Mesendoderm (in vitro differentiated cells): ENCODE measurements at regions not wholly inside any gene's neighbourhood (a gene's known extent, or its start where the extent isn't known, plus 50 kb on each side); places are given as distances from the start of the nearest gene placed in this dataset.

Experiments used
- DNase-seq: peaks from one replicate; pipeline ENCODE4 v3.0.0; 2013
- H2AK5ac ChIP-seq: 2 replicates; pipeline ENCODE4 v1.6.1; 2013; ENCODE audit warnings: low read length, inconsistent platforms
- H2BK120ac ChIP-seq: 2 replicates; pipeline ENCODE4 v1.6.1; 2013; ENCODE audit warnings: low read depth, mild to moderate bottlenecking, low read length, moderate library complexity, mixed read lengths
- H2BK15ac ChIP-seq: replicated peaks from 2 replicates; pipeline ENCODE4 v1.6.1; 2013; ENCODE audit warnings: low read depth, mild to moderate bottlenecking, moderate library complexity
- H2BK5ac ChIP-seq: 2 replicates; pipeline ENCODE4 v1.6.1; 2013; ENCODE audit warnings: low read length, inconsistent platforms
- H3K18ac ChIP-seq: 2 replicates; pipeline ENCODE4 v1.6.1; 2013; ENCODE audit warnings: mild to moderate bottlenecking, low read length, mixed read lengths
- H3K23ac ChIP-seq: one replicate; pipeline ENCODE4 v1.6.1; 2013; ENCODE audit warnings: low read length
- H3K27ac ChIP-seq: 2 replicates; pipeline ENCODE4 v1.5.1; 2013; ENCODE audit warnings: low read depth, mild to moderate bottlenecking, inconsistent platforms, low read length, moderate library complexity
- H3K27me3 ChIP-seq: 2 replicates; pipeline ENCODE4 v1.6.1; 2013; ENCODE audit warnings: low read length, control low read depth, mild to moderate bottlenecking, inconsistent platforms; ENCODE audit not compliant: insufficient read depth, poor library complexity
- H3K36me3 ChIP-seq: 2 replicates; pipeline ENCODE4 v1.6.1; 2013; ENCODE audit warnings: low read length, inconsistent platforms; ENCODE audit not compliant: control insufficient read depth, insufficient read depth
- H3K4ac ChIP-seq: one replicate; pipeline ENCODE4 v1.6.1; 2013; ENCODE audit warnings: low read depth, mild to moderate bottlenecking, low read length, moderate library complexity
- H3K4me1 ChIP-seq: 2 replicates; pipeline ENCODE4 v1.6.1; 2013; ENCODE audit warnings: low read depth, low read length, inconsistent platforms; ENCODE audit not compliant: control insufficient read depth
- H3K4me2 ChIP-seq: 2 replicates; pipeline ENCODE4 v1.6.1; 2013; ENCODE audit warnings: low read length
- H3K4me3 ChIP-seq: 2 replicates; pipeline ENCODE4 v1.5.1; 2013; ENCODE audit warnings: mild to moderate bottlenecking, low read length
- H3K56ac ChIP-seq: one replicate; pipeline ENCODE4 v1.6.1; 2013; ENCODE audit warnings: low read length
- H3K79me1 ChIP-seq: 2 replicates; pipeline ENCODE4 v1.6.1; 2013; ENCODE audit warnings: low read length, inconsistent platforms
- H3K79me2 ChIP-seq: 2 replicates; pipeline ENCODE4 v1.6.1; 2013; ENCODE audit warnings: mild to moderate bottlenecking, low read length; ENCODE audit not compliant: control insufficient read depth, insufficient read depth
- H3K9ac ChIP-seq: 2 replicates; pipeline ENCODE4 v1.6.1; 2013; ENCODE audit warnings: low read length, inconsistent platforms
- H4K5ac ChIP-seq: one replicate; pipeline ENCODE4 v1.6.1; 2013; ENCODE audit warnings: low read length
- H4K8ac ChIP-seq: one replicate; pipeline ENCODE4 v1.6.1; 2013; ENCODE audit warnings: low read depth, mild to moderate bottlenecking, control low read depth, low read length, moderate library complexity
- WGBS: extraction: QIAGEN DNeasy Blood & Tissue Kit; methylation state at CpG from one replicate; pipeline ENCODE4 v1.1.7; 2013; ENCODE audit warnings: low lambda C conversion rate, missing lambda C conversion rate; ENCODE audit not compliant: insufficient coverage; ENCODE audit errors: extremely low coverage; 5-methylcytosine and 5-hydroxymethylcytosine counted together

- 100% methylated on average over 1 of the region's 10 CpGs for WGBS
- Histone ChIP-seq H3K23ac (no peak overlapping the region), H2BK120ac (no peak overlapping the region), H3K79me2 (no peaks in the 10 kb centered on the region), H4K5ac (no peak overlapping the region), H2BK5ac (no peak overlapping the region), H3K9ac (no peak overlapping the region), H3K27ac (no peak overlapping the region), H3K4me2 (no peak overlapping the region), H3K4ac (no peak overlapping the region), H3K27me3 (no peaks in the 10 kb centered on the region), H2AK5ac (no peak overlapping the region), H3K56ac (no peak overlapping the region), H4K8ac (no peak overlapping the region), H2BK15ac (no peak overlapping the region), H3K79me1 (no peaks in the 10 kb centered on the region), H3K4me1 (peaks cover 2% of the 10 kb centered on the region), H3K36me3 (no peaks in the 10 kb centered on the region), H3K4me3 (no peak overlapping the region), H3K18ac (no peak overlapping the region)
- DNase-seq = no peak
Observed at GRCh38 chr13:26987486-26988013, 184.1 kb downstream of the USP12 start.

- no peak overlapping the region for H3K4me3 ChIP-seq
- H3K79me1 ChIP-seq = no peaks in the 10 kb centered on the region
- H2BK5ac ChIP-seq = no peak overlapping the region
- DNase-seq = peak; percentile 74
- H2BK15ac ChIP-seq = no peak overlapping the region
- no peak overlapping the region for H3K23ac ChIP-seq
- no peak overlapping the region for H3K4ac ChIP-seq
- H3K4me2 ChIP-seq = no peak overlapping the region
- no peaks in the 10 kb centered on the region for H3K36me3 ChIP-seq
- WGBS = no CpG with 5 or more reads among the region's 6 CpGs
- no peak overlapping the region for H3K27ac ChIP-seq
- no peaks in the 10 kb centered on the region for H3K27me3 ChIP-seq
- H3K9ac ChIP-seq = no peak overlapping the region
- no peak overlapping the region for H2AK5ac ChIP-seq
- H2BK120ac ChIP-seq = no peak overlapping the region
- no peak overlapping the region for H3K18ac ChIP-seq
- no peak overlapping the region for H3K56ac ChIP-seq
- H3K79me2 ChIP-seq = no peaks in the 10 kb centered on the region
- H4K8ac ChIP-seq = no peak overlapping the region
- peaks cover 2% of the 10 kb centered on the region for H3K4me1 ChIP-seq
- H4K5ac ChIP-seq = no peak overlapping the region
Observed at GRCh38 chr13:26985285-26985878, 186.2 kb downstream of the USP12 start.

GRCh38 chr13:26984337-26984736, 187.3 kb downstream of the USP12 start:
- H4K5ac ChIP-seq = no peak overlapping the region
- H3K79me1 ChIP-seq = no peaks in the 10 kb centered on the region
- H2BK5ac ChIP-seq = no peak overlapping the region
- no peak overlapping the region for H3K56ac ChIP-seq
- H3K27ac ChIP-seq = no peak overlapping the region
- H3K4me1 ChIP-seq = peaks cover 2% of the 10 kb centered on the region
- WGBS = no CpG with 5 or more reads among the region's 4 CpGs
- DNase-seq = no peak
- no peaks in the 10 kb centered on the region for H3K27me3 ChIP-seq
- H2AK5ac ChIP-seq = no peak overlapping the region
- H3K4ac ChIP-seq = no peak overlapping the region
- no peak overlapping the region for H3K18ac ChIP-seq
- no peaks in the 10 kb centered on the region for H3K36me3 ChIP-seq
- H3K23ac ChIP-seq = no peak overlapping the region
- H2BK15ac ChIP-seq = no peak overlapping the region
- H3K9ac ChIP-seq = no peak overlapping the region
- H3K4me2 ChIP-seq = no peak overlapping the region
- H3K4me3 ChIP-seq = no peak overlapping the region
- H2BK120ac ChIP-seq = no peak overlapping the region
- H4K8ac ChIP-seq = no peak overlapping the region
- no peaks in the 10 kb centered on the region for H3K79me2 ChIP-seq

GRCh38 chr13:26983543-26984320, 187.9 kb downstream of the USP12 start:
- Histone ChIP-seq H3K27ac (no peak overlapping the region), H3K56ac (no peak overlapping the region), H3K18ac (no peak overlapping the region), H2AK5ac (no peak overlapping the region), H2BK5ac (no peak overlapping the region), H3K23ac (no peak overlapping the region), H3K4me3 (no peak overlapping the region), H3K4me1 (peaks cover 2% of the 10 kb centered on the region), H3K79me1 (no peaks in the 10 kb centered on the region), H3K4ac (no peak overlapping the region), H3K27me3 (no peaks in the 10 kb centered on the region), H2BK120ac (no peak overlapping the region), H3K4me2 (no peak overlapping the region), H3K79me2 (no peaks in the 10 kb centered on the region), H2BK15ac (no peak overlapping the region), H3K36me3 (no peaks in the 10 kb centered on the region), H3K9ac (no peak overlapping the region), H4K8ac (no peak overlapping the region), H4K5ac (no peak overlapping the region)
- WGBS = no CpG with 5 or more reads among the region's 12 CpGs
- no peak for DNase-seq

- Histone ChIP-seq H3K23ac (no peak overlapping the region), H4K5ac (no peak overlapping the region), H3K4me1 (peaks cover 7% of the 10 kb centered on the region), H3K4me3 (no peak overlapping the region), H2BK120ac (no peak overlapping the region), H3K79me1 (no peaks in the 10 kb centered on the region), H3K27me3 (no peaks in the 10 kb centered on the region), H2BK15ac (no peak overlapping the region), H4K8ac (no peak overlapping the region), H2BK5ac (no peak overlapping the region), H3K18ac (no peak overlapping the region), H3K4me2 (no peak overlapping the region), H3K79me2 (no peaks in the 10 kb centered on the region), H3K27ac (no peak overlapping the region), H3K36me3 (no peaks in the 10 kb centered on the region), H2AK5ac (no peak overlapping the region), H3K9ac (no peak overlapping the region), H3K56ac (no peak overlapping the region), H3K4ac (no peak overlapping the region)
- DNase-seq = no peak
- WGBS = no CpG with 5 or more reads among the region's 18 CpGs
Observed at GRCh38 chr13:26980099-26981031, 191.2 kb downstream of the USP12 start.
